Choroid plexus epithelial cell (primary cell): ENCODE measurements at regions not wholly inside any gene's neighbourhood (a gene's known extent, or its start where the extent isn't known, plus 50 kb on each side); places are given as distances from the start of the nearest gene placed in this dataset.

Experiments
- DNase-seq: peaks from one replicate; pipeline ENCODE4 v3.0.0-alpha.2; 2010; ENCODE audit warnings: low read depth
- H3K4me3 ChIP-seq: 2 replicates; pipeline ENCODE4 v1.5.1; 2011; ENCODE audit warnings: low read depth, mild to moderate bottlenecking, control low read depth, low read length, moderate library complexity
- TF ChIP-seq, protein P1 (sequence below): conservative IDR thresholded peaks from 2 replicates; pipeline ENCODE4 v1.5.1; 2011; ENCODE audit warnings: low read depth, mild to moderate bottlenecking, control low read depth, inconsistent platforms, low read length, moderate library complexity

DNA sequence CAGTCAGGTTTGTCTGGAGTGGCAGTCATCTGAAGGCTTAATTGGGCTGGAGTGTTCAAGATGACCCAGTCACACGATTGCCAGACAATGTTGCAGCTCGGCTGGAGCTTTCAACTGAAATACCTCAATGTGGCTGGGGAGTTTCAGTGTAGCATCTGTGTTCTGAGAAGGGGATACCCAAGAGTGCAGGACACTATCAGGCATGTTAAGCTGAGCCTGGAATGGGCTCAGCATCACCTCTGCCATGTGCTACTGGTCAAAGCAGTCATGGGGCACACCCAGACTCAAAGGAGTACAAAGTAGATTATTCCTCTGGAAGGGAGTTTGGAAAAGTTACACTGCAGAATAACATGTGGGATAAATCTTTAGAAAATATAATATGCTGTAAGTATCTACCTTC is 363.9 kb downstream of the KIF16B start:
- DNase-seq = no peak
- no peak overlapping the region for H3K4me3 ChIP-seq
- TF ChIP-seq, protein P1, sequence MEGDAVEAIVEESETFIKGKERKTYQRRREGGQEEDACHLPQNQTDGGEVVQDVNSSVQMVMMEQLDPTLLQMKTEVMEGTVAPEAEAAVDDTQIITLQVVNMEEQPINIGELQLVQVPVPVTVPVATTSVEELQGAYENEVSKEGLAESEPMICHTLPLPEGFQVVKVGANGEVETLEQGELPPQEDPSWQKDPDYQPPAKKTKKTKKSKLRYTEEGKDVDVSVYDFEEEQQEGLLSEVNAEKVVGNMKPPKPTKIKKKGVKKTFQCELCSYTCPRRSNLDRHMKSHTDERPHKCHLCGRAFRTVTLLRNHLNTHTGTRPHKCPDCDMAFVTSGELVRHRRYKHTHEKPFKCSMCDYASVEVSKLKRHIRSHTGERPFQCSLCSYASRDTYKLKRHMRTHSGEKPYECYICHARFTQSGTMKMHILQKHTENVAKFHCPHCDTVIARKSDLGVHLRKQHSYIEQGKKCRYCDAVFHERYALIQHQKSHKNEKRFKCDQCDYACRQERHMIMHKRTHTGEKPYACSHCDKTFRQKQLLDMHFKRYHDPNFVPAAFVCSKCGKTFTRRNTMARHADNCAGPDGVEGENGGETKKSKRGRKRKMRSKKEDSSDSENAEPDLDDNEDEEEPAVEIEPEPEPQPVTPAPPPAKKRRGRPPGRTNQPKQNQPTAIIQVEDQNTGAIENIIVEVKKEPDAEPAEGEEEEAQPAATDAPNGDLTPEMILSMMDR = no peak

DNA sequence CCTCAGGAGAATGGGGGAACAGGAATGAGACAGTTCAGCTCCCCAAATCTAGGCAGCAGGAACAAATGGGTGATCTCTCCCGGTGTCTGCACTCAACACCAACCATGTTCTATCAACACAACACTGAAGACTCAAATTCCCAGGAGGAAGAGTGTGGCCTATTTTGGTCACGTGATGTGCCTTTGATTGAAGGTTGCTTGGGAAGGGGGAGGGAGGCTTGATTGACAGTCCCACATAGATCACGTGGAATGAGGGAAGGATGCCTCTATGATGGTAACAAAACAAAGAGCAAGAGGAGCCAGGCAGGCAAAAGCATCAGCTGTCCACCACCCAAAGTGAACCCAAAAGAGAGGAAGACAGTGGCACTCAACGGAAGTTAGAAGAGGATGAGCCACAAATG is 364.8 kb downstream of the KIF16B start:
- TF ChIP-seq, protein P1 = no peak
- H3K4me3 ChIP-seq = no peak overlapping the region
- DNase-seq = no peak

GRCh38 chr20:16206817-16207216 is 366.4 kb downstream of the KIF16B start:
- no peak overlapping the region for H3K4me3 ChIP-seq
- TF ChIP-seq, protein P1 = no peak
- DNase-seq = no peak

DNA sequence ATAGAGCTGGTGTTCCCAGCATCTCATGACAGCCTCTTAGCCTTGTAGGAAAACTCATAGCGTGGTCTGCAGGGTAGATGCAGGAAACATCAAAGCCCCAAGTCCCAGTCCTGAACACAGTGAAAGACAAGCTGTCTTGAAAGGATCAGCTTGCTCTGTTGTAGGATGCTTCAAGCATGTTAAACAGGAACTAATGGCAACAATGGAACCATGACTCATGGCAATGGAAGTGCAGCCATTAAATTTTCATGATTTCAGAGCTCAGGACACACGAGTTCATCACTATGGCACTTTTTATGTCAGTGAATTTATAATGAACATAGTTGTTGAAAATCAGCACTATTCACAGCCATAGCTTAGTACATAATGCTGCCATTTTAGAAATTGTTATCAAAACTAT is 367.7 kb downstream of the KIF16B start:
- TF ChIP-seq, protein P1 = no peak
- DNase-seq = no peak
- H3K4me3 ChIP-seq = no peak overlapping the region

DNA sequence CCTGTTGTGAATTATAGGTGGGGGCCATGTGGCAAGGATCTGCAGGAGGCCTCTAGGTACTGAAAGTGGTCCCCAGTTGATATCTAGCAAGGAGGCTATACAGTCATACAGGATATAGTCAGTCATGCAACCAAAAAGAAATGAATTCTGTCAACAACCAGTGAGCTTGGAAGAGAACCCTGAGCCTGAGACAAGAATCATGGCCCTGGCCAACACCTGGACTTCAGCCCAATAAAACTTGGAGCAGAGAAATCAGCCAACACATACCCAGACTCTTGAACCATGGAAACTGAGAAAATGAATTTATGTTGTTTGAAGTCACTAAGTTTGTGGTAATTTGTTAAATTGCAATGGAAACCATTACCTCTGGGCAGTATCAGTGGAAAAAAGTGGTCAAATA is 370.2 kb downstream of the KIF16B start:
- DNase-seq = no peak
- no peak overlapping the region for H3K4me3 ChIP-seq
- TF ChIP-seq, protein P1 = no peak

- TF ChIP-seq, protein P1 = no peak
- no peak overlapping the region for H3K4me3 ChIP-seq
- no peak for DNase-seq
Observed at GRCh38 chr20:16201191-16201590, 372.1 kb downstream of the KIF16B start.

DNA sequence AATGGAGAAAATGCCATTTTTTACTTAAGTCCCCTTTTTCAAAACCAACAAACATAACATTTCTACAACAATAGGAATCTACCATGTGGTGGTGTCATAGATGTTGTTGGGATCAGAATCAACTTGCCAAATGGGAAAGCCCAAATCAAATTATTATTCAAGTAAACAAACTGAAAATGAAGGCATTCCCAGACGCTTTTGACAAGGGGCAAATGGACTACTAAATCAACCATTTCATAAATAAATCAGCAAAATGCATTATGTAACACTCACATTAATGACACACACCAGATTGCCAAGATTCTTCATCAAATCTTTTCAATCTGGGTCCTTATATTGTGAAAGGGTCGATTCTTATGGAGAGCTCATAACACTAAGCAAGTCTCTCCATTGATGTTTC is 375.6 kb downstream of the KIF16B start:
- no peak for DNase-seq
- no peak overlapping the region for H3K4me3 ChIP-seq
- TF ChIP-seq, protein P1 = no peak
